ENCODE measurements at regions not wholly inside any gene's neighbourhood (a gene's known extent, or its start where the extent isn't known, plus 50 kb on each side); places are given as distances from the start of the nearest gene placed in this dataset.
"Not testable (repeated sequence)": the region's sequence is repeated elsewhere in the genome, so short reads cannot be mapped to it uniquely, and the experiment has no call there.

- not testable (repeated sequence) for ATAC-seq
Observed at GRCh38 chr9:39018107-39018506, 269.9 kb downstream of the CNTNAP3 start.

DNA sequence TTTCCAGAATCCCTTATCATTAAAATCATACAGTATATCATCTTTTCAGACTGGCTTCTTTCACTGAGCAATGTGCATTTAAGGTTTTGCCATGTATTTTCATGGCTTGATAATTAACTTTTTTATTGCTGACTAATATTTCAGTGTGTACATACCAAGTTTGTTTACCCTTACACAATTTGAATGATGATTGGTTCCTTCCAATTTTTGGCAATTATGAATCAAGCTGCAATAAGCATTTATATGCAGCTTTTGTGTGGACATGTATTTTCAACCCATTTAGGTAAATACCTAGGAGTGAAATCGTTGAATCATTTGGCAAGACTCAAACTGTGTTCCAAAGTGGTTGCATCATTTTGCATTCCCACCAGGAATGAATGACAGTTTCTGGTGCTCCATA is 272.8 kb downstream of the CNTNAP3 start:
- peak; percentile 35 for ATAC-seq

DNA sequence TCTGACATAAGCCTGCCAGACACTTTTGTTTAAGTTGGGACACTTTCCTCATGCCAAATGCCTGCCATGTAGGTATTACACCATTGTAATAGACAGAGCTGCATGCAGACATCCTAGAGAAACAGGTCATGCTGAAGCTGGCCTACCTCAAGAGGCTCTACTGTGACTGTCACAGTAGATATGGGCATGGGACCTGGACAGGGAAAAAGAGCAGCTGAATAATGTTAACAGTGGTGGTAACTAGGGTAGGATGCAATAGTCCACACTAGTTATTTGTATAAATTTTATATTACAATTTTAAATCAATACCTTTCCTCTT is 273.2 kb downstream of the CNTNAP3 start:
- peak; percentile 62 for ATAC-seq

GRCh38 chr9:39014096-39014804 is 273.7 kb downstream of the CNTNAP3 start:
- peak; percentile 10 for ATAC-seq

DNA sequence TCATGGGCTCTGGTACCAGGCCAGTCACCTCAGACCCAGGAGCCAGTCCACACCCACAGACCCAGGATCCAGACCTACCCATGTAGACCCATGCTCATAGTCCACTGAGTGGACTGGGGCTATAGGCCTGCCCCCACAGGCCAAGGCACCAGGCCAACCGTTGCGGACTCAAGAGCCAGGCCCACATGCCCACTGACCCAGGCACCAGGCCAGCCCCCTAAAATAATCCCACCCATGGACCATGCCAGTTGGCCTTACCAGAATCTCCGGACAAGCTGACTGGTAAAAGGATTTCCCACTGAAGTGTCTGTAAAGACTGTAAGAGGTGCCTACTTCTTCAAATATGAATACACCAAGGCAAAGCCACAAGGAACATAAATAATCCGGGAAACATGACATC is 278.2 kb downstream of the CNTNAP3 start:
- peak; percentile 33 for ATAC-seq

GRCh38 chr9:39009343-39009742 is 278.6 kb downstream of the CNTNAP3 start:
- peak; percentile 20 for ATAC-seq

- peak; percentile 36 for ATAC-seq
Observed at GRCh38 chr9:39008907-39009306, 279.1 kb downstream of the CNTNAP3 start.

GRCh38 chr9:39005736-39006135 is 282.2 kb downstream of the CNTNAP3 start:
- not testable (repeated sequence) for ATAC-seq

DNA sequence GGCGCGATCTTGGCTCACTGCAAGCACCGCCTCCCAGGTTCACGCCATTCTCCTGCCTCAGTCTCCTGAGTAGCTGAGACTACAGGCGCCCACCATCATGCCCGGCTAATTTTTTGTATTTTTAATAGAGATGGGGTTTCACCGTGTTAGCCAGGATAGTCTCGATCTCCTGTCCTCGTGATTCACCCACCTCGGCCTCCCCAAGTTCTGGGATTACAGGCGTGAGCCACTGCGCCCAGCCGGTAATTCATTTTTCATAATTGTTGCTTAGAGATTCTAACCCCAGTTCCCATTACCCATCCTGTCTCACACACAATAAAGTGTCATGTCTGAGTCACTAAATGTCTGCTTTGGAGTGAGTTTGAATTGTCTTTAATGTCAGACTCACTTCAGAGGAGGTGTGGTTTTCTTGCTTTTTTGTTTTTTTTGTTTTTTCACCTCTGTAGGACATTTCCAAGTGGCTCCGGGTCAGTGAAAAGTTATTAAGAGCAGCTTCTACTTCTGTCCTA is 281.2 kb upstream of the FAM240B start:
- ATAC-seq = peak; percentile 24

DNA sequence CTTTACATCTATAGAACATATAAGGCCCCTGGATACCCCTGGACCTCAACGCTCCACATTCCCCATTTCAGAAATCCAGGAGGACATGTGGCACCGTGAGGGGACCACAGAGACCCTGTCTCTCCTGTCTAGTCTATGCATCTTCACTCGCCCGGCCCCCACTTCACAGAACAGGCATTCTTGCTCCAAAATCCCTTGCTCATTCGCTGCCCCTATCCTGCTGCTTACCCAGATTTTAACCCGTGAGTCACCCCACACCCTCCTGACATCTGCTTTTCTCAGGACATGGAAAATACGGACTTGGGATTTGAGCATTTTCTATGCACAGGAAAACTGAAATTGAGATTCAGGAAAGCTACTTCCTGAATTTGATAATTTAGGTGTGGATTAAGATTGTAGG is 279.3 kb upstream of the FAM240B start:
- peak; percentile 22 for ATAC-seq

- ATAC-seq = peak; percentile 41
Observed at GRCh38 chr9:38993690-38994089, 273.8 kb upstream of the FAM240B start.

GRCh38 chr9:38993156-38993555 is 273.2 kb upstream of the FAM240B start:
- peak; percentile 51 for ATAC-seq

- not testable (repeated sequence) for ATAC-seq
Observed at GRCh38 chr9:38978734-38979133, 258.8 kb upstream of the FAM240B start.

DNA sequence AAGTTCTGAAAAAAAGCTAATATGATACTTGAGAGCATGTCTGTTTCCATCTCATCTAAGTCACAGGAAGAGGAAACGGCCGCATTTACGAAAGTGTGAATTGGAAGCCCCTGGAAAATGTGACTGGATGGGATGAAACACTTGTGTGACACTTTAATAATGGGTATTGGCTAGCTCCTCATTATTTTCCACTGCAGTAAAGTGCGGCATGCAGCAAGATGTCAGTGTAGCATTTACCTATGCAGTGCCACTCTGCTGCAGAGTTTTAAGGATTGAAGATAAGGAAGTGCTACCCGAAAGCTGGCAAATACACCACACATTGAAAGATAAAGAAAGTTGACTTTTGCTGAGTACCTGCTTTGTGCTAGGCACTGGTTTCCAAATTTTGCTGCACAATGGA is 249.5 kb upstream of the FAM240B start:
- not testable (repeated sequence) for ATAC-seq

GRCh38 chr9:38968651-38969374 is 248.9 kb upstream of the FAM240B start:
- peak; percentile 68 for ATAC-seq

DNA sequence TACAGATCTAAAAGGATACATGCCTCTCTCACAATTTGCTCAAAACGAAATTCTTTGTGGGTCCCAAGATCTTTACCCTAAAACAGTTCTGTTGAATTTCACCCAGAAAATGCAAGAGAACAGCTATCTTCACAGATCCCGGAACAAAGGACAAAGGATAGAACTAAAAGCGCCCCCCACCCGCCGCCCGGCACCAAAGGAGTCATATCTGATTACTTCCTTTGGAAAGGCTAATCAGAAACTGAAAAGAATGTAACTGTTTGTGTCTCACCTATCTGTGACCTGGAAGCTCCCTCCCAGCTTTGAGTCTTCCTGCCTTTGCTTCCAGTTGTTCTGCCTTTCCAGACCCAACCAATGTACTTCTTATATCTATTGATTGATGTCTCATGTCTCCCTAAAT is 247.9 kb upstream of the FAM240B start:
- not testable (repeated sequence) for ATAC-seq

DNA sequence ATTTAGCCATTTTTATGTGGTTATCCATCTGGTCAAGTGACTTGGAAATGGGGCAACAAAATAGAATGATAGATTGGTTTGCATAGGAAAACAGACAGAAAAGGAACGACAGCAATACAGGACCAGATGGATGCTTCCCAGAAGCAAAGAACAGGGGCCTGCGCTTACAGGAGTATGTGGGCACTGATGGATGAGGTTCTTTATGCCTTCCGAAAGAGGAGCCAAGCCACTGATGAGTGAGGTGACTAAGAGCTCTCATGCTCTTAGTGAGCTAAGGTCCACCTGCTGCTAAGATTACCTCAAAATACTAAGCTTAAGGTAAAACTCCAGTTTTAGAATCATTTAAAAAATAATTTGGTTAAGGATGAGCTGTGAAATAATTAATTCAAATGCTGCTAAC is 247.4 kb upstream of the FAM240B start:
- ATAC-seq = peak; percentile 37

DNA sequence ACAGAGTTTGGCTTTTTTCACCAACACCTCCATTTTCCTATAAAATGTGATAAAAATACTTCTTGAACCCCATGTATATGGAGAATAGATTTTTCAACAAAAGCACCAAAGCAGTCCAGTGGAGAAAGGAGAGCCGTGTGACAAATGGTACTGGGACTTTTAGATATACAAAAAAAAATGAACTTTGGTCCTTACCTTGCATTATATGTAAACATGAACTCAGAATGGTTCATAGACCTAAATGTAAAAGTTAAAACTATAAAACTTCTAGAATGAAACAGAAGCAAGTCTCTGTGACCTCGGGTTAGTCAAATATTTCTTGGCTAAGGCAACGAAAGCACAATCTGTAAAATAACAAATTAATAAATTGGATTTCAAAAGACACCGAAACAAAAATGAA is 239.9 kb upstream of the FAM240B start:
- ATAC-seq = not testable (repeated sequence)

GRCh38 chr9:38955837-38956236 is 235.9 kb upstream of the FAM240B start:
- not testable (repeated sequence) for ATAC-seq

DNA sequence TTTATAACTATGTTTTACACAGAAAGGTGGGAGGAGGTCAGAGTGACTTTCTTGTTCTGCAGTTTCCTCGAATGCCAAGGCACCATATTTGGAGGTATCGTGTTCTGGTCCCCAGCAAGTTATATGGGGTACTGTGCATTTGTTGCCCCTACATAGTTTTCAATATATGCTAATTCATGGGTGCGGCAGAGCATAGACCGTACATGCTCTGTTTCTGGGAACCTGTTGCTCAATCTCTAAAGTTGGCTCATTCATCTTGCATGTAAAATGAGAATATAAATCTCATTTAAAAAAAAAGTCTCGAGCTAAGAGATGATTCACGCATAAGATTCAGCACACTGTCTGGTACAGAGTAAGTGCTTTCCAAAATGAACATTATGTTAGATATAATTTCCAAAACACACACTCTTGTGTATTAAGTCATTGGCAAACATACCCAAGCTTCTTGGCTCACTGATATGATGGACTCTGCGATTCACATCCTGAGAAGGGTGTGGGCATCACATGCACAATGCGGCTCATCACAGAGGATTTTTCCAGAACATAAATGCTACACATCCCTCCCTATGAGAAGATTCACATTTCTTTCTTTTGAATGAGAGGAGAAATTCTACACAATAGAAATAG is 232.9 kb upstream of the FAM240B start:
- peak; percentile 89 for ATAC-seq

- peak; percentile 17 for ATAC-seq
Observed at GRCh38 chr9:38945929-38946570, 226.1 kb upstream of the FAM240B start.

GRCh38 chr9:38944881-38945449 is 225.0 kb upstream of the FAM240B start:
- ATAC-seq = peak; percentile 83

GRCh38 chr9:38940501-38940900 is 220.6 kb upstream of the FAM240B start:
- ATAC-seq = peak; percentile 83

Data from esophagus mucosa (tissue), 1 donor.